HepG2 (cell line): ENCODE measurements at regions not wholly inside any gene's neighbourhood (a gene's known extent, or its start where the extent isn't known, plus 50 kb on each side); places are given as distances from the start of the nearest gene placed in this dataset.

Source experiments
- ATAC-seq: fragments of 200-7000 bp; cut with Tn5 transposase; 3 replicates; pipeline ENCODE4 v1.9.1; 2020; ENCODE audit warnings: mild to moderate bottlenecking, moderate library complexity
- BruUV-seq: library from RNA; stranded (reverse); fragments of 400-500 nt; replicated peaks from 2 replicates; lab custom pipeline; 2021; lab: Mats Ljungman, UMichigan
- CTCF ChIA-PET: fragments of 300-600 bp; formaldehyde crosslinking; extraction: SDS; loops from one replicate; lab custom pipeline; 2021; ENCODE audit warnings: low total read pairs, inconsistent platforms, low intra/inter-chr PET ratio; lab: Yijun Ruan, JAX
- POLR2A ChIA-PET: fragments of 350-600 bp; sonication (Branson Sonifier 250); formaldehyde crosslinking; loops from one replicate; lab custom pipeline; 2020; ENCODE audit warnings: antibody characterized with exemption, inconsistent platforms; lab: Yijun Ruan, JAX
- DNase-seq: peaks from one replicate; pipeline ENCODE4 v3.0.0-alpha.2; 2015; ENCODE audit warnings: low spot score
- FAIRE-seq: peaks from 3 replicates; lab custom pipeline; 2011; peaks lifted over from hg19 to GRCh38; lab: Jason Lieb, UNC
- H2AFZ ChIP-seq: one replicate; pipeline ENCODE4 v1.6.1; 2011; ENCODE audit warnings: low read length, inconsistent platforms
- H3K27ac ChIP-seq: fragments of 300-600 bp; 3 replicates; pipeline ENCODE4 v1.8.0; 2011; ENCODE audit warnings: mixed run types, mild to moderate bottlenecking, mixed read lengths, low read length, inconsistent platforms; ENCODE audit not compliant: insufficient read depth; ENCODE audit errors: extremely low read length
- H3K27me3 ChIP-seq, 2 experiments: fragments of 200-600 bp in 1 of 2; 2 replicates in 1 of 2; 3 replicates in 1 of 2; pipeline versions ENCODE4 v1.6.0 to v1.8.0; 2011; ENCODE audit warnings: low read length in 2 of 2, mild to moderate bottlenecking in 2 of 2, moderate library complexity in 2 of 2, inconsistent platforms in 1 of 2; ENCODE audit not compliant: insufficient read depth in 2 of 2, control insufficient read depth in 1 of 2
- H3K36me3 ChIP-seq, 2 experiments: fragments of 200-600 bp in 1 of 2; replicated peaks in 1 of 2; 2 replicates in 1 of 2; 3 replicates in 1 of 2; pipeline versions ENCODE4 v1.5.1 to v1.8.0; 2011; ENCODE audit warnings: low read length in 2 of 2, inconsistent platforms in 1 of 2; ENCODE audit not compliant: insufficient read depth in 2 of 2, control insufficient read depth in 1 of 2
- H3K4me1 ChIP-seq: 2 replicates; pipeline ENCODE4 v1.5.1; 2012; ENCODE audit warnings: low read length, inconsistent platforms; ENCODE audit not compliant: insufficient read depth
- H3K4me2 ChIP-seq: 2 replicates; pipeline ENCODE4 v1.6.0; 2011; ENCODE audit warnings: low read depth, low read length, inconsistent platforms
- H3K4me3 ChIP-seq, 3 experiments: fragments of 200-600 bp in 1 of 3; sonication (generic), shearing (Covaris generic) in 1 of 3; replicated peaks in 1 of 3; 2 replicates each; pipeline ENCODE4 v1.5.1; 2011 to 2016; ENCODE audit warnings: low read length in 3 of 3, inconsistent platforms in 2 of 3, low read depth in 2 of 3, mild to moderate bottlenecking in 2 of 3, control low read depth in 1 of 3, mixed read lengths in 1 of 3; ENCODE audit not compliant: insufficient read depth in 1 of 3
- H3K79me2 ChIP-seq: one replicate; pipeline ENCODE4 v1.6.1; 2011; ENCODE audit warnings: low read length, inconsistent platforms; ENCODE audit not compliant: insufficient read depth
- H3K9ac ChIP-seq: 2 replicates; pipeline ENCODE4 v1.6.0; 2011; ENCODE audit warnings: mild to moderate bottlenecking, low read depth, low read length, inconsistent platforms; ENCODE audit not compliant: insufficient read depth
- H3K9me3 ChIP-seq: 2 replicates; pipeline ENCODE4 v1.5.1; 2012; ENCODE audit warnings: mild to moderate bottlenecking, low read length
- H4K20me1 ChIP-seq: 2 replicates; pipeline ENCODE4 v1.6.0; 2011; ENCODE audit warnings: inconsistent platforms, mild to moderate bottlenecking, low read length, moderate library complexity; ENCODE audit not compliant: insufficient read depth
- HOXA5 ChIP-seq: sonication (generic); formaldehyde crosslinking; IDR thresholded peaks from 2 replicates; pipeline ENCODE4 v1.4.0; 2020; ENCODE audit warnings: missing genetic modification reagents
- PREB ChIP-seq: sonication (generic); formaldehyde crosslinking; IDR thresholded peaks from 2 replicates; pipeline ENCODE4 v1.4.0; 2020; ENCODE audit warnings: missing genetic modification reagents
- REL ChIP-seq: sonication (generic); formaldehyde crosslinking; conservative IDR thresholded peaks from 2 replicates; pipeline ENCODE4 v1.8.0; 2022; ENCODE audit warnings: mild to moderate bottlenecking, missing genetic modification reagents, moderate library complexity
- SRSF4 ChIP-seq: fragments of 200-400 bp; formaldehyde crosslinking; IDR thresholded peaks from one replicate; pipeline ENCODE4 v1.6.1; 2018; ENCODE audit warnings: mild to moderate bottlenecking, low read depth, low read length, moderate library complexity; ENCODE audit not compliant: poor library complexity, severe bottlenecking
- ZFP36 ChIP-seq: fragments of 150-350 bp; IDR thresholded peaks from 2 replicates; pipeline ENCODE4 v1.6.1; 2018; ENCODE audit warnings: borderline replicate concordance, low read length, low read depth; ENCODE audit not compliant: partially characterized antibody
- ZNF512B ChIP-seq: sonication (generic); formaldehyde crosslinking; IDR thresholded peaks from 2 replicates; pipeline ENCODE4 v1.5.1; 2020; ENCODE audit warnings: missing genetic modification reagents, mild to moderate bottlenecking, borderline replicate concordance
- WGBS: methylation state at CpG from one replicate; pipeline ENCODE4 v1.1.6; 2017; ENCODE audit warnings: low lambda C conversion rate; 5-methylcytosine and 5-hydroxymethylcytosine counted together
- in situ Hi-C: cut with HindIII; loops from 2 replicates; pipeline ENCODE4 v1.10.0; 2017; ENCODE audit warnings: low pct_unique_long_range_greater_than_20kb; ENCODE audit not compliant: extremely low pct_ligation_motif_present
- intact Hi-C: fragments of 100-400 bp; cut with micrococcal nuclease; formaldehyde crosslinking; loops from one replicate; pipeline ENCODE4 v1.10.0; 2022; ENCODE audit not compliant: unreplicated experiment

GRCh38 chr9:82346040-82346439 is 357.5 kb downstream of the SPATA31D1 start:
- TF ChIP-seq REL (CRISPR knock-in tag) (no peak), PREB (CRISPR knock-in tag) (no peak), ZNF512B (CRISPR knock-in tag) (no peak), SRSF4 (no peak), HOXA5 (no peak), ZFP36 (peak; percentile 65)
- no TSS peak for BruUV-seq
- Histone ChIP-seq H4K20me1 (no peaks in the 10 kb centered on the region), H3K9me3 (peaks cover 60% of the 10 kb centered on the region), H3K4me3 (no peak overlapping the region), H3K79me2 (no peaks in the 10 kb centered on the region), H2AFZ (no peak overlapping the region), H3K9ac (no peak overlapping the region), H3K27ac (no peak overlapping the region), H3K36me3 (no peaks in the 10 kb centered on the region), H3K27me3 (no peaks in the 10 kb centered on the region), H3K4me2 (no peak overlapping the region), H3K4me1 (no peaks in the 10 kb centered on the region)
- ATAC-seq (no peak), DNase-seq (no peak), FAIRE-seq (no peak)
- ChIA-PET CTCF (no interaction called here), POLR2A (no interaction called here)
- intact Hi-C loops = no loop called here
- 0% methylated on average over 1 of the region's 2 CpGs for WGBS
- in situ Hi-C loops = no loop called here
